ENCODE measurements at regions not wholly inside any gene's neighbourhood (a gene's known extent, or its start where the extent isn't known, plus 50 kb on each side); places are given as distances from the start of the nearest gene placed in this dataset.

DNA sequence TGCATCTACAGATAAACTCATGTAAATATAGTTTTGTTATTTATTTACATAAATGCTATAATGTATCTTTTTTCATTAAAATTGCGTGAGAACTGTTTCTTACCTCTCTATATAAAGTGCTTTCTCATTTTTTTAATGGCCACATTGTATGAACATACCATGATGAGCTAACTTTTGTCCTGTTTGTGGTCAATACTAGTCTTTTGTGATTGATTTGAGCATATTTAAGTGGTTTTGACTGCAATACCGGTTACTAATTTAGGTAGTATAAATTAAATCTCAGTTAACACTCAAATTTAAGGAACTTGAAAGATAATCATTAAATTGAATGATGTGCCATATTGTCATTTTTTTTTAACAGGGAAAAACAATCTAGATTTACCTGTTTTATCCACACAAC, 108.2 kb downstream of the HAUS1 start:
- no peak for TF ChIP-seq POLR2A (IDR thresholded peaks at IDR 0.05)
- TF ChIP-seq, protein P1, sequence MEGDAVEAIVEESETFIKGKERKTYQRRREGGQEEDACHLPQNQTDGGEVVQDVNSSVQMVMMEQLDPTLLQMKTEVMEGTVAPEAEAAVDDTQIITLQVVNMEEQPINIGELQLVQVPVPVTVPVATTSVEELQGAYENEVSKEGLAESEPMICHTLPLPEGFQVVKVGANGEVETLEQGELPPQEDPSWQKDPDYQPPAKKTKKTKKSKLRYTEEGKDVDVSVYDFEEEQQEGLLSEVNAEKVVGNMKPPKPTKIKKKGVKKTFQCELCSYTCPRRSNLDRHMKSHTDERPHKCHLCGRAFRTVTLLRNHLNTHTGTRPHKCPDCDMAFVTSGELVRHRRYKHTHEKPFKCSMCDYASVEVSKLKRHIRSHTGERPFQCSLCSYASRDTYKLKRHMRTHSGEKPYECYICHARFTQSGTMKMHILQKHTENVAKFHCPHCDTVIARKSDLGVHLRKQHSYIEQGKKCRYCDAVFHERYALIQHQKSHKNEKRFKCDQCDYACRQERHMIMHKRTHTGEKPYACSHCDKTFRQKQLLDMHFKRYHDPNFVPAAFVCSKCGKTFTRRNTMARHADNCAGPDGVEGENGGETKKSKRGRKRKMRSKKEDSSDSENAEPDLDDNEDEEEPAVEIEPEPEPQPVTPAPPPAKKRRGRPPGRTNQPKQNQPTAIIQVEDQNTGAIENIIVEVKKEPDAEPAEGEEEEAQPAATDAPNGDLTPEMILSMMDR (IDR thresholded peaks at IDR 0.05): no peak
